DND-41 (cell line): ENCODE measurements at regions not wholly inside any gene's neighbourhood (a gene's known extent, or its start where the extent isn't known, plus 50 kb on each side); places are given as distances from the start of the nearest gene placed in this dataset.
"Not testable (repeated sequence)": the region's sequence is repeated elsewhere in the genome, so short reads cannot be mapped to it uniquely, and the experiment has no call there.

Experiments
- ATAC-seq: fragments of 200-7000 bp; cut with Tn5 transposase; 3 replicates; pipeline ENCODE4 v1.9.1; 2021; ENCODE audit warnings: low read depth; ENCODE audit not compliant: insufficient read depth
- DNase-seq: peaks from one replicate; pipeline ENCODE4 v3.0.0-alpha.2; 2020
- H2AFZ ChIP-seq: 2 replicates; pipeline ENCODE4 v1.6.0; 2012; ENCODE audit warnings: low read depth, low read length
- H3K27ac ChIP-seq: 2 replicates; pipeline ENCODE4 v1.5.1; 2012; ENCODE audit warnings: low read length, inconsistent platforms
- H3K27me3 ChIP-seq: fragments of 200-600 bp; sonication (generic); 2 replicates; pipeline ENCODE4 v1.6.0; 2012; ENCODE audit warnings: low read length, mild to moderate bottlenecking, inconsistent platforms; ENCODE audit not compliant: insufficient read depth, poor library complexity
- H3K36me3 ChIP-seq: 2 replicates; pipeline ENCODE4 v1.5.1; 2012; ENCODE audit warnings: low read length, inconsistent platforms; ENCODE audit not compliant: insufficient read depth
- H3K4me1 ChIP-seq: 2 replicates; pipeline ENCODE4 v1.5.1; 2012; ENCODE audit warnings: mild to moderate bottlenecking, low read length; ENCODE audit not compliant: insufficient read depth
- H3K4me2 ChIP-seq: 2 replicates; pipeline ENCODE4 v1.6.0; 2012; ENCODE audit warnings: mild to moderate bottlenecking, moderate library complexity, low read length, inconsistent platforms; ENCODE audit not compliant: insufficient read depth
- H3K4me3 ChIP-seq, 2 experiments: fragments of 200-600 bp in 1 of 2; shearing (Covaris generic) in 1 of 2; 2 replicates each; pipeline ENCODE4 v1.5.1; 2012 to 2016; ENCODE audit warnings: inconsistent platforms in 2 of 2, low read length in 2 of 2, mild to moderate bottlenecking in 2 of 2, low read depth in 1 of 2, moderate library complexity in 1 of 2
- H3K79me2 ChIP-seq: 2 replicates; pipeline ENCODE4 v1.6.0; 2012; ENCODE audit warnings: low read length, inconsistent platforms; ENCODE audit not compliant: insufficient read depth
- H3K9ac ChIP-seq: 2 replicates; pipeline ENCODE4 v1.6.0; 2012; ENCODE audit warnings: low read depth, mild to moderate bottlenecking, inconsistent platforms, low read length, moderate library complexity
- H3K9me3 ChIP-seq: 2 replicates; pipeline ENCODE4 v1.5.1; 2012; ENCODE audit warnings: low read length, moderate library complexity, mild to moderate bottlenecking, inconsistent platforms; ENCODE audit not compliant: insufficient read depth, severe bottlenecking
- H4K20me1 ChIP-seq: 2 replicates; pipeline ENCODE4 v1.6.0; 2012; ENCODE audit warnings: low read length; ENCODE audit not compliant: insufficient read depth
- EZH2 ChIP-seq: IDR thresholded peaks from 3 replicates; pipeline ENCODE4 v1.6.1; 2012; ENCODE audit warnings: borderline replicate concordance, low read depth, mild to moderate bottlenecking, moderate library complexity, low read length, inconsistent platforms; ENCODE audit not compliant: severe bottlenecking
- TF ChIP-seq, protein P1 (sequence below): IDR thresholded peaks from 2 replicates; pipeline ENCODE4 v1.5.1; 2012; ENCODE audit warnings: borderline replicate concordance, low read length, moderate library complexity, mild to moderate bottlenecking; ENCODE audit not compliant: poor library complexity, severe bottlenecking; ENCODE audit errors: extremely low read depth

DNA sequence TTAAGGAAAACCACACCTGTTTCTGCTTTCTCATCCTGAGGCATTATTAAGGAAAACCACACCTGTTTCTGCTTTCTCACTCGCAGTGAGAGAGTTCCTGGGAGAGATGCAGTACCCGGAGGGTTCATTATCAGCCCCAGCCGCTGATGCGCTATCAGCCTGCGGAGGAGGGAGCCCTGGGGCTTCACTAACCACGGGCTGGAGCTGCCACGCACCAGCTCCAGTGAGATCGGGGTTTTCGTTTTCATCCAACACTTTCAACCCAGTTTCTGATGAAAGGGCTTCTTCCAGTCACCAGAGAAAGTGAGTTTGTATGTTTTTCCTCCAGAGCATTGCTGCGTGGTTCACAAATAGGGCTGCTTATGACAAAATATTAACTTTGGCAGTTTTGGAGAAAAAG lies 93.2 kb upstream of the PRKX start:
- no peak overlapping the region for H3K27ac ChIP-seq
- no peak overlapping the region for H3K9ac ChIP-seq
- no peak for DNase-seq
- no peak for ATAC-seq
- H3K27me3 ChIP-seq = no peaks in the 10 kb centered on the region
- TF ChIP-seq, protein P1, sequence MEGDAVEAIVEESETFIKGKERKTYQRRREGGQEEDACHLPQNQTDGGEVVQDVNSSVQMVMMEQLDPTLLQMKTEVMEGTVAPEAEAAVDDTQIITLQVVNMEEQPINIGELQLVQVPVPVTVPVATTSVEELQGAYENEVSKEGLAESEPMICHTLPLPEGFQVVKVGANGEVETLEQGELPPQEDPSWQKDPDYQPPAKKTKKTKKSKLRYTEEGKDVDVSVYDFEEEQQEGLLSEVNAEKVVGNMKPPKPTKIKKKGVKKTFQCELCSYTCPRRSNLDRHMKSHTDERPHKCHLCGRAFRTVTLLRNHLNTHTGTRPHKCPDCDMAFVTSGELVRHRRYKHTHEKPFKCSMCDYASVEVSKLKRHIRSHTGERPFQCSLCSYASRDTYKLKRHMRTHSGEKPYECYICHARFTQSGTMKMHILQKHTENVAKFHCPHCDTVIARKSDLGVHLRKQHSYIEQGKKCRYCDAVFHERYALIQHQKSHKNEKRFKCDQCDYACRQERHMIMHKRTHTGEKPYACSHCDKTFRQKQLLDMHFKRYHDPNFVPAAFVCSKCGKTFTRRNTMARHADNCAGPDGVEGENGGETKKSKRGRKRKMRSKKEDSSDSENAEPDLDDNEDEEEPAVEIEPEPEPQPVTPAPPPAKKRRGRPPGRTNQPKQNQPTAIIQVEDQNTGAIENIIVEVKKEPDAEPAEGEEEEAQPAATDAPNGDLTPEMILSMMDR = no peak
- no peak for TF ChIP-seq EZH2
- H3K4me1 ChIP-seq = peaks cover under 1% of the 10 kb centered on the region
- no peaks in the 10 kb centered on the region for H3K36me3 ChIP-seq
- no peak overlapping the region for H3K4me3 ChIP-seq
- no peaks in the 10 kb centered on the region for H3K9me3 ChIP-seq
- H3K79me2 ChIP-seq = no peaks in the 10 kb centered on the region
- no peak overlapping the region for H3K4me2 ChIP-seq
- no peak overlapping the region for H2AFZ ChIP-seq
- H4K20me1 ChIP-seq = no peaks in the 10 kb centered on the region

- no peaks in the 10 kb centered on the region for H4K20me1 ChIP-seq
- no peak overlapping the region for H3K9ac ChIP-seq
- no peak overlapping the region for H3K4me3 ChIP-seq
- DNase-seq (no peak), ATAC-seq (no peak)
- H3K27ac ChIP-seq = no peak overlapping the region
- H3K79me2 ChIP-seq = no peaks in the 10 kb centered on the region
- no peaks in the 10 kb centered on the region for H3K27me3 ChIP-seq
- no peak overlapping the region for H2AFZ ChIP-seq
- no peak for TF ChIP-seq EZH2
- TF ChIP-seq, protein P1 = no peak
- no peak overlapping the region for H3K4me2 ChIP-seq
- H3K36me3 ChIP-seq = no peaks in the 10 kb centered on the region
- H3K4me1 ChIP-seq = no peaks in the 10 kb centered on the region
- H3K9me3 ChIP-seq = no peaks in the 10 kb centered on the region
Observed at GRCh38 chrX:3803713-3804112, 90.3 kb upstream of the PRKX start.

GRCh38 chrX:3803305-3803704 lies 89.9 kb upstream of the PRKX start:
- H3K4me1 ChIP-seq = no peaks in the 10 kb centered on the region
- no peaks in the 10 kb centered on the region for H4K20me1 ChIP-seq
- DNase-seq (no peak), ATAC-seq (no peak)
- no peak overlapping the region for H3K9ac ChIP-seq
- no peaks in the 10 kb centered on the region for H3K9me3 ChIP-seq
- no peaks in the 10 kb centered on the region for H3K36me3 ChIP-seq
- H3K4me2 ChIP-seq = no peak overlapping the region
- H3K27ac ChIP-seq = no peak overlapping the region
- no peak overlapping the region for H3K4me3 ChIP-seq
- TF ChIP-seq EZH2 = no peak
- TF ChIP-seq, protein P1 = no peak
- no peaks in the 10 kb centered on the region for H3K27me3 ChIP-seq
- H2AFZ ChIP-seq = no peak overlapping the region
- no peaks in the 10 kb centered on the region for H3K79me2 ChIP-seq

- not testable (repeated sequence) for H3K4me2 ChIP-seq, H3K9me3 ChIP-seq, H3K4me1 ChIP-seq, H3K27ac ChIP-seq, H3K4me3 ChIP-seq, H3K36me3 ChIP-seq, H2AFZ ChIP-seq, H3K27me3 ChIP-seq, ATAC-seq, H4K20me1 ChIP-seq, H3K9ac ChIP-seq, H3K79me2 ChIP-seq, DNase-seq
Observed at GRCh38 chrX:3795411-3795810, 82.0 kb upstream of the PRKX start.
